AG04449 (cell line): ENCODE measurements at regions not wholly inside any gene's neighbourhood (a gene's known extent, or its start where the extent isn't known, plus 50 kb on each side); places are given as distances from the start of the nearest gene placed in this dataset.

Experiments used
- CTCF ChIA-PET: fragments of 350-600 bp; formaldehyde crosslinking; extraction: SDS; loops from one replicate; lab custom pipeline; 2021; ENCODE audit warnings: antibody characterized with exemption; lab: Yijun Ruan, JAX
- POLR2A ChIA-PET: fragments of 400-600, 350-600 bp; formaldehyde crosslinking; extraction: SDS; loops from one replicate; lab custom pipeline; 2020; ENCODE audit warnings: antibody characterized with exemption, inconsistent platforms; lab: Yijun Ruan, JAX
- DNase-seq: peaks from one replicate; pipeline ENCODE4 v3.0.0-alpha.2; 2010; ENCODE audit warnings: low read depth, low spot score
- H3K4me3 ChIP-seq: 2 replicates; pipeline ENCODE4 v1.5.1; 2011; ENCODE audit warnings: low read depth, mild to moderate bottlenecking, control low read depth, low read length
- TF ChIP-seq, protein P1 (sequence below): IDR thresholded peaks from one replicate; pipeline ENCODE4 v1.5.1; 2011; ENCODE audit warnings: mild to moderate bottlenecking, moderate library complexity, low read length, control low read depth, inconsistent platforms; ENCODE audit not compliant: insufficient read depth; ENCODE audit errors: missing control alignments

- no peak overlapping the region for H3K4me3 ChIP-seq
- no peak for DNase-seq
- POLR2A ChIA-PET, result no interaction called here
- TF ChIP-seq, protein P1, sequence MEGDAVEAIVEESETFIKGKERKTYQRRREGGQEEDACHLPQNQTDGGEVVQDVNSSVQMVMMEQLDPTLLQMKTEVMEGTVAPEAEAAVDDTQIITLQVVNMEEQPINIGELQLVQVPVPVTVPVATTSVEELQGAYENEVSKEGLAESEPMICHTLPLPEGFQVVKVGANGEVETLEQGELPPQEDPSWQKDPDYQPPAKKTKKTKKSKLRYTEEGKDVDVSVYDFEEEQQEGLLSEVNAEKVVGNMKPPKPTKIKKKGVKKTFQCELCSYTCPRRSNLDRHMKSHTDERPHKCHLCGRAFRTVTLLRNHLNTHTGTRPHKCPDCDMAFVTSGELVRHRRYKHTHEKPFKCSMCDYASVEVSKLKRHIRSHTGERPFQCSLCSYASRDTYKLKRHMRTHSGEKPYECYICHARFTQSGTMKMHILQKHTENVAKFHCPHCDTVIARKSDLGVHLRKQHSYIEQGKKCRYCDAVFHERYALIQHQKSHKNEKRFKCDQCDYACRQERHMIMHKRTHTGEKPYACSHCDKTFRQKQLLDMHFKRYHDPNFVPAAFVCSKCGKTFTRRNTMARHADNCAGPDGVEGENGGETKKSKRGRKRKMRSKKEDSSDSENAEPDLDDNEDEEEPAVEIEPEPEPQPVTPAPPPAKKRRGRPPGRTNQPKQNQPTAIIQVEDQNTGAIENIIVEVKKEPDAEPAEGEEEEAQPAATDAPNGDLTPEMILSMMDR, result no peak
- CTCF ChIA-PET, result no interaction called here
Observed at GRCh38 chr20:60637801-60638200, 614.3 kb upstream of the CDH4 start.

DNA sequence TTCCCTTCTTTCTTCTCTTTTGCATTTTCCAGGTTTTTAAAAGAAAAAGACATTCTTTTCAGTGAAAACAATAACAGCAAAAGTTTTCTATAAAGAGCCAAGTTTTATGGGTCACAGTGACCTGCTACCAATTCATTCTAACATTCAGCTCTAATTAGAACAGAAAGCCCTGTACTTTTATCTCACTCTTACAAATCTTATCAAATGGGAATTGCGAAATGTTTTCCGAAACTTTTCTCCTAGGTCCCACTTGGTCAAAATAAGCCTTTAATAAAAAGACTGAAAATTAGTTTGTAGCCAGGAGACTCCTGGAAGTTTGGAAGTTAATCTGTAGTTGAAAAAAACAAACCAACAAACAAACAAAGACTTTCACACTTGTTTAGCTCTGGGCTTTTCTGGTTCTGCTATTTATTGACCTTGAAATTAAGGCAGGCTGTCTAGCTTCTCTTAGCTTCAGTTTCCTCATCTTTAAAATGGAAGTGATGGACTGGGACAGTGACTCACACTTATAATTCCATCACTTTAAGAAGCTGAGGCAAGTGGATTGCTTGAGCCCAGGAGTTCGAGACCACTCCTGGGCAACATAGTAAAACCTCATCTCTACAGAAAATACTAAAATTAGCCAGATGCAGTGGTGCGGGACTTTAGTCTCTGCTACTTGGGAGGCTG lies 613.5 kb upstream of the CDH4 start:
- TF ChIP-seq, protein P1, result no peak
- CTCF ChIA-PET, result no interaction called here
- H3K4me3 ChIP-seq, result no peak overlapping the region
- POLR2A ChIA-PET, result no interaction called here
- DNase-seq, result no peak

DNA sequence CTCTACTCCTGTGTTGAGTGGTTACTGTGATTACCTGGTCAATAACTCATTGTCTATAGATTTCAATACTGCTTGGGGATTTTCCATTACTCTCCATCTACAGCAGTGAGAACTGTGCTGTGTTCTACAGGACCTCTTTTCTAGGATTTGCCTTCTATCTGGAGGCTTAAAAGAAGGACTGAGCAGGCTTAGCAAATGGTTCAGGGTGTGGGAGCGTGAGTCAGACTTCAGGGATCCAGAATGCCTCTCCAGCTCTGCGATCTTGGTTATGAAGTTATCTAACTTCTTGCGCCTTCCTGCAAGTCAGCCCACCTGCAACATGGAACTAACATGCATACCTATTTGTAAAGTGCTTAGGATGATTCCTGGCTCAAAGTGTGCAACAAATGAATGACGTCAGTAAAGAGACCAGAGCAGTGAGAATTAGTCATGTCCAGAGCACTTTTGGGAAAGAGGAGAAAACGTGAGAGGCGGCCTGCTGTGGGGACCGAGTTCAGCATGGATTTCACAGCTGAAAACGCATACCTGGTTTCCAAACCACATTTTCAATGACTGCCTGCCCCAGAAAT lies 610.1 kb upstream of the CDH4 start:
- TF ChIP-seq, protein P1, result no peak
- ChIA-PET POLR2A (no interaction called here), CTCF (no interaction called here)
- DNase-seq, result no peak
- no peak overlapping the region for H3K4me3 ChIP-seq

DNA sequence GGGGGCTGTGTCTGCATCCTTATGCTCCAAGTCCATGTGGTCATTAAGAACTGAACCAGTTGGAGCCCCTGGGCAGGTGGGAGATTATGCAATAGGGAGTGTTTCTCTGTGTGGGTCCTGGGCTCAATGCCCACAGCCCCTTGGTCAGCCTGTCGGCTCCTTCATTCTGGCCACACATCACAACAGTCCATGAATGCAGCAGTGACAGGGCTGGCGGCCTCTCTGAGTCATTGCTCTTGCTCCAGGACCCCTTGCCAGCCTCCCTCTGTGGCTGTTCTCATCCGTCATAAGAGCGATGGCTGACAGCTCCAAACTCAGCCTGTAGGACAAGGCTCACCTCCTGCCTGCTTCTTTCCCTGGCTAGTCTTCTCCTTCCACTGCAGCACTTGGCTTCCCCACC lies 609.5 kb upstream of the CDH4 start:
- DNase-seq, result no peak
- ChIA-PET CTCF (no interaction called here), POLR2A (no interaction called here)
- H3K4me3 ChIP-seq, result no peak overlapping the region
- TF ChIP-seq, protein P1, result no peak

- CTCF ChIA-PET, result no interaction called here
- no peak overlapping the region for H3K4me3 ChIP-seq
- TF ChIP-seq, protein P1, result no peak
- POLR2A ChIA-PET, result no interaction called here
- DNase-seq, result no peak
Observed at GRCh38 chr20:60648556-60648955, 603.5 kb upstream of the CDH4 start.

DNA sequence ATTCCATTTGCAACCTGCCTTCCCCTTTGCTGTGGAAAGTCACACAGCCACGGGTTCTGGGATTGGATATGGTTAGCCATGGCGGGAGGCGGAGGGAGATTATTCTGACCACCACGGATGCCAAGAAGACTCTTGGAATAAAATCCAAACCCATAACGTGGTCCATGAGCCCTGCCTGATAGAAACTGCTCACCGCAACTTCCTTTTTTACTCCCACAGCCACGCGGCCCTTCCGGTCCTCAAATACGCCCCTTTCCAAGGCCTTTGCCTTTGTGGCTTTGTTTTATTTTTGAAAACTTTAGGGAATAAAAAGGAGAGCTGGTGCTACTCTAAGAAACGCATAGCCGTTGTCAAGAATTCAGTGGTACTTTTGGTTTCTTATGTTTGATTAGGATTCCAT lies 602.5 kb upstream of the CDH4 start:
- no peak for DNase-seq
- ChIA-PET POLR2A (no interaction called here), CTCF (no interaction called here)
- TF ChIP-seq, protein P1, result no peak
- no peak overlapping the region for H3K4me3 ChIP-seq
